HG03025 (cell line): ENCODE measurements at regions not wholly inside any gene's neighbourhood (a gene's known extent, or its start where the extent isn't known, plus 50 kb on each side); places are given as distances from the start of the nearest gene placed in this dataset.

ENCODE experiments used
- ATAC-seq: cut with Tn5 transposase; IDR thresholded peaks from one replicate; pipeline ENCODE4 v1.9.1; 2021; ENCODE audit warnings: mild to moderate bottlenecking, moderate library complexity; ENCODE audit not compliant: unreplicated experiment, low FRiP score

GRCh38 chr6:115729036-115729435 is 331.7 kb downstream of the FRK start:
- ATAC-seq, result no peak

- no peak for ATAC-seq
Observed at GRCh38 chr6:115728171-115728570, 332.5 kb downstream of the FRK start.

GRCh38 chr6:115721564-115721963 is 339.1 kb downstream of the FRK start:
- ATAC-seq, result no peak

- ATAC-seq, result no peak
Observed at GRCh38 chr6:115720900-115721299, 339.8 kb downstream of the FRK start.

GRCh38 chr6:115717472-115717871 is 343.2 kb downstream of the FRK start:
- peak; percentile 28 for ATAC-seq

- peak; percentile 95 for ATAC-seq
Observed at GRCh38 chr6:115717062-115717461, 343.6 kb downstream of the FRK start.

- ATAC-seq, result no peak
Observed at GRCh38 chr6:115712291-115712961, 348.3 kb downstream of the FRK start.

GRCh38 chr6:115708850-115709249 is 351.8 kb downstream of the FRK start:
- ATAC-seq, result no peak

GRCh38 chr6:115706981-115707380 is 353.7 kb downstream of the FRK start:
- ATAC-seq, result no peak

- no peak for ATAC-seq
Observed at GRCh38 chr6:115706324-115706723, 354.4 kb downstream of the FRK start.

- ATAC-seq, result no peak
Observed at GRCh38 chr6:115704028-115704427, 356.7 kb downstream of the FRK start.

GRCh38 chr6:115691433-115691832 is 369.3 kb downstream of the FRK start:
- ATAC-seq, result no peak

GRCh38 chr6:115690854-115691253 is 369.8 kb downstream of the FRK start:
- ATAC-seq, result no peak

GRCh38 chr6:115681978-115682775 is 378.5 kb downstream of the FRK start:
- ATAC-seq, result no peak

GRCh38 chr6:115680621-115681020 is 380.1 kb downstream of the FRK start:
- ATAC-seq, result no peak

GRCh38 chr6:115677198-115677597 is 383.5 kb downstream of the FRK start:
- no peak for ATAC-seq

- ATAC-seq, result no peak
Observed at GRCh38 chr6:115675443-115675842, 385.2 kb downstream of the FRK start.

- no peak for ATAC-seq
Observed at GRCh38 chr6:115668781-115669180, 391.9 kb downstream of the FRK start.

GRCh38 chr6:115668211-115668610 is 392.5 kb downstream of the FRK start:
- ATAC-seq, result no peak

- no peak for ATAC-seq
Observed at GRCh38 chr6:115667478-115668026, 393.1 kb downstream of the FRK start.

GRCh38 chr6:115666997-115667396 is 393.7 kb downstream of the FRK start:
- no peak for ATAC-seq

GRCh38 chr6:115665310-115665709 is 395.4 kb downstream of the FRK start:
- no peak for ATAC-seq
